ENCODE measurements at regions not wholly inside any gene's neighbourhood (a gene's known extent, or its start where the extent isn't known, plus 50 kb on each side); places are given as distances from the start of the nearest gene placed in this dataset.

DNA sequence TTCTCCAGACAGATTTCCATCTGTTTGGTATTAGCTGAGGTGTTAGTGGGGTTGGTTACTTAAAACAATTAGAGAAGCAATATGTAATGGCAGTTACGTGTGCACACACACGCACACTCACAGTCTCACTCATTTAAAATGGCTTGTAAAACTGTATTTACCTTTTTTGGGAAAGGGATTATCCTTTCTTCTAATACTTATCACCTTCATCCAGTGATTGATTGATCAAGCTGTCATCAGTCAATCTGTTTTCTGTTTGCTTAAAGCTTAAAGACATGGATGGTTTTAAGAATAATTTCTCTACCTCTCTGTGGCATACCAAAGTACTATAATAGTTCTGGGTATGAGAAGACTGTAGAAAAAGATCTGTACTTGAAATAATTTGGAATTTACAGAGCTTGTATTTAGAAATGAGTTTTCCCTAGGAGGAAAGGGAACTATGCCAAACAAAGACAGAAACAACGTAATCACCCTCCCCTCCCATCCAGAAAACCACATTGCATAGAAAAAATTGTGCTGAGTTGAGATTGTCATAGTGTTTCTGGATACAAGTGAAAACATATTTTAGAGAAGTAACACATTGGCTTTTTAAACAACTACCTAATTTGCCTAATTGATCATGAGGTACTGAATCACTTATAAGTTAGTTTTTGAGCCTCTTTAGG is 455.8 kb downstream of the PCNX1 start:
- H3K36me3 Mint-ChIP-seq (ENCODE audit: low read depth): peaks cover 27% of the 10 kb centered on the region
- H3K4me1 Mint-ChIP-seq: peaks cover 25% of the 10 kb centered on the region

DNA sequence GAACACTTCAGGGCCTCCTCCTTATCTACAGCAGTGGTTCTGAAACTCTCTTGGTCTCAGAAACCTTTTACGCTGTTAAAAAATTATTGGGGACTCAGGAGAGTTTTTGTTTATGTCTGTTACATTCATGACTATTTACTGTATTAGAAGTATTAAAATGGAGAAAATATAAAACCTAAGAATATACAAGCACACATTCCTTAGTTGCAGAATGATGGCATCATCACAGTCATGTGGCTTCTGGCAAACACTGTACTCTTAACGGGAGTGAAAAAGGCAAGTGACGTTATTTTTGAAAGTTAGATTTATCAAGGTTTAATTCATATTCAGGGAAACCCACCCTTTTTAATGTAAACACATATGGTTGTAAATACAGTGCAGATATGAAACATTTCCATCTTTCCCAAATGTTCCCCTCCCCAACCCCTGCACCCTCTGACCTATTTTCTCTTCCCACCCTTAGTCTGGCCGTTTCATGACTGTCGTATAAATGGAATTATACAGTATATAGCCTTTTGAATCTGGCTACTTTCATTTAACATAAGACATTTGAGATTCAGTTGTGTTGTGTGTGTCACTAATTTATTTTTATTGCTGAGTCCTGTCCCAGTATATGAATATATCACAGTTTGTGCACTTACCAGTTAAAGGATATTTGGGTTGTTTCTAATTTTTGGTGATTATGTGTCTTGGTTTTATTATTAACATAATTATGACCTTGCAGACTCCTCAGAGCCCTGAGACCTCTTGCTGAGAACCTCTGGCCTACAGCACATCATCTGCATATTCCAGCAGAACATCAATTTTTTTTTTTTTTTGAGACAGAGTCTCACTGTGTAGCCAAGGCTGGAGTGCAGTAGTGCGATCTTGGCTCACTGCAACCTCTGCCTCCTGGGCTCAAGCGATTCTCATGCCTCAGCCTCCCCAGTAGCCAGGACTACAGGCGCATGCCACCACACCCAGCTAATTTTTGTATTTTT is 457.0 kb downstream of the PCNX1 start:
- Mint-ChIP-seq H3K4me1 (peaks cover 25% of the 10 kb centered on the region), H3K27me3 (ENCODE audit: low read depth, poor library complexity) (no peaks in the 10 kb centered on the region), H3K27ac (no peak overlapping the region)

More for the DNA sequence above, 455.8 kb downstream of the PCNX1 start:
- Mint-ChIP-seq H3K4me3 (no peak overlapping the region), H3K27me3 (ENCODE audit: low read depth, poor library complexity) (no peaks in the 10 kb centered on the region), H3K27ac (no peak overlapping the region), H3K9me3 (peaks cover 20% of the 10 kb centered on the region)
- no peak for DNase-seq
- TF ChIP-seq, protein P1, sequence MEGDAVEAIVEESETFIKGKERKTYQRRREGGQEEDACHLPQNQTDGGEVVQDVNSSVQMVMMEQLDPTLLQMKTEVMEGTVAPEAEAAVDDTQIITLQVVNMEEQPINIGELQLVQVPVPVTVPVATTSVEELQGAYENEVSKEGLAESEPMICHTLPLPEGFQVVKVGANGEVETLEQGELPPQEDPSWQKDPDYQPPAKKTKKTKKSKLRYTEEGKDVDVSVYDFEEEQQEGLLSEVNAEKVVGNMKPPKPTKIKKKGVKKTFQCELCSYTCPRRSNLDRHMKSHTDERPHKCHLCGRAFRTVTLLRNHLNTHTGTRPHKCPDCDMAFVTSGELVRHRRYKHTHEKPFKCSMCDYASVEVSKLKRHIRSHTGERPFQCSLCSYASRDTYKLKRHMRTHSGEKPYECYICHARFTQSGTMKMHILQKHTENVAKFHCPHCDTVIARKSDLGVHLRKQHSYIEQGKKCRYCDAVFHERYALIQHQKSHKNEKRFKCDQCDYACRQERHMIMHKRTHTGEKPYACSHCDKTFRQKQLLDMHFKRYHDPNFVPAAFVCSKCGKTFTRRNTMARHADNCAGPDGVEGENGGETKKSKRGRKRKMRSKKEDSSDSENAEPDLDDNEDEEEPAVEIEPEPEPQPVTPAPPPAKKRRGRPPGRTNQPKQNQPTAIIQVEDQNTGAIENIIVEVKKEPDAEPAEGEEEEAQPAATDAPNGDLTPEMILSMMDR (IDR thresholded peaks at IDR 0.05): no peak

GRCh38 chr14:71365361-71365760 is 458.1 kb downstream of the PCNX1 start:
- TF ChIP-seq, protein P1 (IDR thresholded peaks at IDR 0.05): no peak
- no peak overlapping the region for H3K4me3 Mint-ChIP-seq
- peaks cover 15% of the 10 kb centered on the region for H3K36me3 Mint-ChIP-seq (ENCODE audit: low read depth)
- no peak for DNase-seq
- peaks cover 11% of the 10 kb centered on the region for H3K9me3 Mint-ChIP-seq
- no peak overlapping the region for H3K27ac Mint-ChIP-seq
- H3K4me1 Mint-ChIP-seq: peaks cover 25% of the 10 kb centered on the region
- no peaks in the 10 kb centered on the region for H3K27me3 Mint-ChIP-seq (ENCODE audit: low read depth, poor library complexity)

More for the DNA sequence above, 457.0 kb downstream of the PCNX1 start:
- no peak for DNase-seq
- Mint-ChIP-seq H3K36me3 (ENCODE audit: low read depth) (peaks cover 16% of the 10 kb centered on the region), H3K4me3 (no peak overlapping the region), H3K9me3 (peaks cover 10% of the 10 kb centered on the region)
- TF ChIP-seq, protein P1 (IDR thresholded peaks at IDR 0.05): no peak

GRCh38 chr14:71366861-71367260 is 459.6 kb downstream of the PCNX1 start:
- H3K27ac Mint-ChIP-seq: no peak overlapping the region
- H3K36me3 Mint-ChIP-seq (ENCODE audit: low read depth): peaks cover 17% of the 10 kb centered on the region
- TF ChIP-seq, protein P1 (IDR thresholded peaks at IDR 0.05): no peak
- H3K27me3 Mint-ChIP-seq (ENCODE audit: low read depth, poor library complexity): no peaks in the 10 kb centered on the region
- peaks cover 12% of the 10 kb centered on the region for H3K9me3 Mint-ChIP-seq
- no peak overlapping the region for H3K4me3 Mint-ChIP-seq
- H3K4me1 Mint-ChIP-seq: peaks cover 16% of the 10 kb centered on the region
- DNase-seq: no peak

DNA sequence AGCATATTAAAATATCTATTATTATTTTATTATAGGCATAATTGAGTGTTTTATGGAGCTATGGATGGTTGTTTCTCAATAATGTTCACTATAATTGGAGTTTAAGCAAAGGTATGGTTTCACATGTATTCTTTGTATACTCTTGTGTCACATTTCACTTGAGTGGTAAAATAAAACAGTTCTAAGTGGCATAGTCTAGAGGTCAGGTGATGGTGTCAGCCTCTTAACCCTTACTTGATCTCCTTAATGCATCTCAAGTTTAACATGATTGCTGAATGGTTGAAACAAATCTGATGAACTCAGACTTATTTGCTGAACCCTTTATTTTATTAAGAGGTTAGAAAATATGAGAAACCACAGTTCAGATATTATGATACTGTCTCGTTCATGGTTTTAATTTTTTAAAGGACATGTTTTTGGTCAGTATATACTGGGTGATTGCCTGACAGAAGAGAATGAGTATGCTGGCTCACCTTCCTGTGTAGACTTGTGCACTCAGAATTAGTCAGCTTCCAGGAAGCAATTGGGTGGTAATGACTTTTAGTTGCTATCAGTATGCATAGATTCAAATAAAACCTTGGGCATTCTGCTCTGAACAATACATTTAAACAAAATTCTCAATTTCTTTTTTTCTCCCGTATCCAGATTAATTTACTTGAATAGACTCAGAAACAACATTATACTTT is 464.6 kb downstream of the PCNX1 start:
- no peak for DNase-seq
- Mint-ChIP-seq H3K27ac (no peak overlapping the region), H3K4me1 (peaks cover 5% of the 10 kb centered on the region), H3K27me3 (ENCODE audit: low read depth, poor library complexity) (no peaks in the 10 kb centered on the region), H3K9me3 (peaks cover 38% of the 10 kb centered on the region), H3K36me3 (ENCODE audit: low read depth) (peaks cover 41% of the 10 kb centered on the region), H3K4me3 (no peak overlapping the region)
- TF ChIP-seq, protein P1 (IDR thresholded peaks at IDR 0.05): no peak
